Fibroblast of lung (primary cell): ENCODE measurements at regions not wholly inside any gene's neighbourhood (a gene's known extent, or its start where the extent isn't known, plus 50 kb on each side); places are given as distances from the start of the nearest gene placed in this dataset.

Source experiments
- DNase-seq, 2 donors: peaks; one replicate each; pipeline versions ENCODE4 v3.0.0 to v3.0.0-alpha.2; 2010; ENCODE audit warnings: low read depth in 2 of 2
- H2AFZ ChIP-seq: 2 replicates; pipeline ENCODE4 v1.5.1; 2012; ENCODE audit warnings: low read length, control low read depth, inconsistent platforms
- H3K27ac ChIP-seq: 2 replicates; pipeline ENCODE4 v1.5.1; 2011; ENCODE audit warnings: low read length, control low read depth; ENCODE audit not compliant: insufficient read depth
- H3K27me3 ChIP-seq: 2 replicates; pipeline ENCODE4 v1.5.1; 2011; ENCODE audit warnings: mild to moderate bottlenecking, low read length; ENCODE audit not compliant: control insufficient read depth, insufficient read depth
- H3K36me3 ChIP-seq: 2 replicates; pipeline ENCODE4 v1.5.1; 2011; ENCODE audit warnings: low read length; ENCODE audit not compliant: control insufficient read depth, insufficient read depth
- H3K4me1 ChIP-seq: 2 replicates; pipeline ENCODE4 v1.5.1; 2011; ENCODE audit warnings: low read length; ENCODE audit not compliant: control insufficient read depth, insufficient read depth; ENCODE audit errors: extremely low read depth
- H3K4me2 ChIP-seq: 2 replicates; pipeline ENCODE4 v1.5.1; 2011; ENCODE audit warnings: low read length, control low read depth; ENCODE audit not compliant: insufficient read depth; ENCODE audit errors: extremely low read depth
- H3K4me3 ChIP-seq, 4 experiments: fragments of 200-600 bp in 1 of 4; sonication (generic) in 1 of 4; replicated peaks in 1 of 4; 2 replicates each; pipeline ENCODE4 v1.5.1; 2011 to 2016; ENCODE audit warnings: low read length in 4 of 4, low read depth in 3 of 4, mild to moderate bottlenecking in 3 of 4, control low read depth in 2 of 4, inconsistent platforms in 1 of 4, mixed read lengths in 1 of 4; ENCODE audit not compliant: insufficient read depth in 1 of 4; ENCODE audit errors: control extremely low read depth in 1 of 4
- H3K79me2 ChIP-seq: 2 replicates; pipeline ENCODE4 v1.5.1; 2012; ENCODE audit warnings: mild to moderate bottlenecking, low read length, inconsistent platforms; ENCODE audit not compliant: control insufficient read depth, insufficient read depth
- H3K9ac ChIP-seq: 2 replicates; pipeline ENCODE4 v1.5.1; 2011; ENCODE audit warnings: mild to moderate bottlenecking, low read length, control low read depth; ENCODE audit not compliant: insufficient read depth
- H3K9me3 ChIP-seq: 2 replicates; pipeline ENCODE4 v1.5.1; 2012; ENCODE audit warnings: low read depth, low read length; ENCODE audit not compliant: control insufficient read depth, insufficient read depth
- H4K20me1 ChIP-seq: 2 replicates; pipeline ENCODE4 v1.5.1; 2011; ENCODE audit warnings: low read length; ENCODE audit not compliant: control insufficient read depth, insufficient read depth; ENCODE audit errors: extremely low read depth
- EZH2 ChIP-seq: IDR thresholded peaks from 2 replicates; pipeline ENCODE4 v1.5.1; 2012; ENCODE audit warnings: low read length, control low read depth, mild to moderate bottlenecking; ENCODE audit errors: missing control alignments
- TF ChIP-seq, protein P1 (sequence below), 2 donors: IDR thresholded peaks in 1 of 2; conservative IDR thresholded peaks in 1 of 2; 1 replicate in 1 of 2; 2 replicates in 1 of 2; pipeline ENCODE4 v1.5.1; 2011 to 2012; ENCODE audit warnings: low read length in 2 of 2, control low read depth in 1 of 2, inconsistent platforms in 1 of 2, low read depth in 1 of 2, mild to moderate bottlenecking in 1 of 2

GRCh38 chr5:115363879-115364278 lies 67.4 kb upstream of the CCDC112 start:
- no peaks in the 10 kb centered on the region for H3K36me3 ChIP-seq
- H3K4me3 ChIP-seq, result no peak overlapping the region
- no peaks in the 10 kb centered on the region for H3K9me3 ChIP-seq
- H2AFZ ChIP-seq, result no peak overlapping the region
- no peak overlapping the region for H3K9ac ChIP-seq
- peak in 1 of 2 donors; percentile 30 for DNase-seq
- no peaks in the 10 kb centered on the region for H4K20me1 ChIP-seq
- H3K4me1 ChIP-seq, result peaks cover 8% of the 10 kb centered on the region
- no peak overlapping the region for H3K27ac ChIP-seq
- no peaks in the 10 kb centered on the region for H3K27me3 ChIP-seq
- no peak overlapping the region for H3K4me2 ChIP-seq
- H3K79me2 ChIP-seq, result no peaks in the 10 kb centered on the region
- TF ChIP-seq EZH2, result no peak
- TF ChIP-seq, protein P1, sequence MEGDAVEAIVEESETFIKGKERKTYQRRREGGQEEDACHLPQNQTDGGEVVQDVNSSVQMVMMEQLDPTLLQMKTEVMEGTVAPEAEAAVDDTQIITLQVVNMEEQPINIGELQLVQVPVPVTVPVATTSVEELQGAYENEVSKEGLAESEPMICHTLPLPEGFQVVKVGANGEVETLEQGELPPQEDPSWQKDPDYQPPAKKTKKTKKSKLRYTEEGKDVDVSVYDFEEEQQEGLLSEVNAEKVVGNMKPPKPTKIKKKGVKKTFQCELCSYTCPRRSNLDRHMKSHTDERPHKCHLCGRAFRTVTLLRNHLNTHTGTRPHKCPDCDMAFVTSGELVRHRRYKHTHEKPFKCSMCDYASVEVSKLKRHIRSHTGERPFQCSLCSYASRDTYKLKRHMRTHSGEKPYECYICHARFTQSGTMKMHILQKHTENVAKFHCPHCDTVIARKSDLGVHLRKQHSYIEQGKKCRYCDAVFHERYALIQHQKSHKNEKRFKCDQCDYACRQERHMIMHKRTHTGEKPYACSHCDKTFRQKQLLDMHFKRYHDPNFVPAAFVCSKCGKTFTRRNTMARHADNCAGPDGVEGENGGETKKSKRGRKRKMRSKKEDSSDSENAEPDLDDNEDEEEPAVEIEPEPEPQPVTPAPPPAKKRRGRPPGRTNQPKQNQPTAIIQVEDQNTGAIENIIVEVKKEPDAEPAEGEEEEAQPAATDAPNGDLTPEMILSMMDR (conservative IDR thresholded peaks at IDR 0.05 in 1 of 2, IDR thresholded peaks at IDR 0.05 in 1 of 2; ENCODE audit: low read depth in 1 of 2, low read length in 2 of 2), result no peak

- no peaks in the 10 kb centered on the region for H3K36me3 ChIP-seq
- H3K27ac ChIP-seq, result no peak overlapping the region
- H2AFZ ChIP-seq, result no peak overlapping the region
- no peaks in the 10 kb centered on the region for H4K20me1 ChIP-seq
- TF ChIP-seq, protein P1 (conservative IDR thresholded peaks at IDR 0.05 in 1 of 2, IDR thresholded peaks at IDR 0.05 in 1 of 2; ENCODE audit: low read depth in 1 of 2, low read length in 2 of 2), result no peak
- TF ChIP-seq EZH2, result no peak
- no peaks in the 10 kb centered on the region for H3K79me2 ChIP-seq
- no peaks in the 10 kb centered on the region for H3K9me3 ChIP-seq
- no peaks in the 10 kb centered on the region for H3K4me1 ChIP-seq
- DNase-seq, result peak; percentile 59 to 69
- H3K4me3 ChIP-seq, result no peak overlapping the region
- no peaks in the 10 kb centered on the region for H3K27me3 ChIP-seq
- H3K9ac ChIP-seq, result no peak overlapping the region
- H3K4me2 ChIP-seq, result no peak overlapping the region
These were observed 63.7 kb upstream of the CCDC112 start for GRCh38 chr5:115360046-115360685.

GRCh38 chr5:115355767-115356381 lies 59.4 kb upstream of the CCDC112 start:
- no peak overlapping the region for H3K27ac ChIP-seq
- H3K27me3 ChIP-seq, result no peaks in the 10 kb centered on the region
- no peak for DNase-seq
- H3K4me1 ChIP-seq, result no peaks in the 10 kb centered on the region
- no peaks in the 10 kb centered on the region for H4K20me1 ChIP-seq
- no peaks in the 10 kb centered on the region for H3K9me3 ChIP-seq
- no peaks in the 10 kb centered on the region for H3K36me3 ChIP-seq
- TF ChIP-seq, protein P1 (conservative IDR thresholded peaks at IDR 0.05 in 1 of 2, IDR thresholded peaks at IDR 0.05 in 1 of 2; ENCODE audit: low read depth in 1 of 2, low read length in 2 of 2), result no peak
- no peak for TF ChIP-seq EZH2
- H2AFZ ChIP-seq, result no peak overlapping the region
- H3K4me2 ChIP-seq, result no peak overlapping the region
- H3K79me2 ChIP-seq, result no peaks in the 10 kb centered on the region
- no peak overlapping the region for H3K9ac ChIP-seq
- no peak overlapping the region for H3K4me3 ChIP-seq
